PC-3 (cell line): ENCODE measurements at regions not wholly inside any gene's neighbourhood (a gene's known extent, or its start where the extent isn't known, plus 50 kb on each side); places are given as distances from the start of the nearest gene placed in this dataset.

ENCODE experiments used
- EZH2 ChIP-seq: fragments of 300-600 bp; sonication (generic); IDR thresholded peaks from one replicate; pipeline ENCODE4 v1.6.1; 2017; ENCODE audit warnings: antibody characterized with exemption, mild to moderate bottlenecking, low read length; ENCODE audit not compliant: unreplicated experiment
- EZH2phosphoT487 ChIP-seq: fragments of 300-600 bp; sonication (generic); IDR thresholded peaks from 2 replicates; pipeline ENCODE4 v1.6.1; 2018; ENCODE audit warnings: mild to moderate bottlenecking, antibody characterized with exemption, low read length, borderline replicate concordance
- TF ChIP-seq, protein P1 (sequence below): fragments of 300-600 bp; sonication (generic); conservative IDR thresholded peaks from 2 replicates; pipeline ENCODE4 v1.5.1; 2017; ENCODE audit warnings: antibody characterized with exemption, low read depth, mild to moderate bottlenecking, low read length

DNA sequence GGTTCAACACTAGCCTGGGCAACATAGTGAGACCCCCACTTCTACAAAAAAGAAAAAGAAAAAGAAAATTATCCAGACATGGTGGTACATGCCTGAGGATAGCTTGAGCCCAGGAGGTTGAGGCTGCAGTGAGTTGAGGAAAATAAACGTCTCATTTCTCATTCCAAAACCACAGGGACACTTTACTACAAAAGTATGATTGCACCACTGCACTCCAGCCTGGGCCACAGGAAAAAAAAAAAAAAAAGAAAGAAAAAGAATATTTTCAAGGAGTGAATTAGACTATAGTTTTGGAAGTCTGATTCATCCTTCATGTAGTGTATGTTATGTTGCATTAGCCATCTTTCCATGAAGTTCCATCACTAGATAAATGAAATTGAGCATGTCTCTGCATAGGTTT lies 149.5 kb upstream of the THBS1 start:
- TF ChIP-seq, protein P1, sequence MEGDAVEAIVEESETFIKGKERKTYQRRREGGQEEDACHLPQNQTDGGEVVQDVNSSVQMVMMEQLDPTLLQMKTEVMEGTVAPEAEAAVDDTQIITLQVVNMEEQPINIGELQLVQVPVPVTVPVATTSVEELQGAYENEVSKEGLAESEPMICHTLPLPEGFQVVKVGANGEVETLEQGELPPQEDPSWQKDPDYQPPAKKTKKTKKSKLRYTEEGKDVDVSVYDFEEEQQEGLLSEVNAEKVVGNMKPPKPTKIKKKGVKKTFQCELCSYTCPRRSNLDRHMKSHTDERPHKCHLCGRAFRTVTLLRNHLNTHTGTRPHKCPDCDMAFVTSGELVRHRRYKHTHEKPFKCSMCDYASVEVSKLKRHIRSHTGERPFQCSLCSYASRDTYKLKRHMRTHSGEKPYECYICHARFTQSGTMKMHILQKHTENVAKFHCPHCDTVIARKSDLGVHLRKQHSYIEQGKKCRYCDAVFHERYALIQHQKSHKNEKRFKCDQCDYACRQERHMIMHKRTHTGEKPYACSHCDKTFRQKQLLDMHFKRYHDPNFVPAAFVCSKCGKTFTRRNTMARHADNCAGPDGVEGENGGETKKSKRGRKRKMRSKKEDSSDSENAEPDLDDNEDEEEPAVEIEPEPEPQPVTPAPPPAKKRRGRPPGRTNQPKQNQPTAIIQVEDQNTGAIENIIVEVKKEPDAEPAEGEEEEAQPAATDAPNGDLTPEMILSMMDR = no peak
- TF ChIP-seq EZH2phosphoT487 = no peak
- no peak for TF ChIP-seq EZH2
